ENCODE measurements at regions not wholly inside any gene's neighbourhood (a gene's known extent, or its start where the extent isn't known, plus 50 kb on each side); places are given as distances from the start of the nearest gene placed in this dataset.

- TF ChIP-seq ZNF280D (CRISPR knock-in tag; IDR thresholded peaks at IDR 0.05) (no peak), ZBTB7B (CRISPR knock-in tag; IDR thresholded peaks at IDR 0.05) (no peak), BRF2 (CRISPR knock-in tag; IDR thresholded peaks at IDR 0.05) (no peak), STAT5B (CRISPR knock-in tag; IDR thresholded peaks at IDR 0.05) (no peak), RFX1 (IDR thresholded peaks at IDR 0.05) (no peak)
Observed at GRCh38 chr20:11436113-11436905, 481.4 kb upstream of the BTBD3 start (continued).

- peaks cover 55% of the 10 kb centered on the region for H3K9me3 ChIP-seq (ENCODE audit: low read length)
- no peak overlapping the region for H2AFZ ChIP-seq (ENCODE audit: low read length)
- TF ChIP-seq NFIB (CRISPR knock-in tag; IDR thresholded peaks at IDR 0.05; ENCODE audit: borderline replicate concordance) (no peak), ZNF3 (CRISPR knock-in tag; IDR thresholded peaks at IDR 0.05) (no peak), CC2D1A (CRISPR knock-in tag; IDR thresholded peaks at IDR 0.05) (no peak), SNAPC4 (CRISPR knock-in tag; IDR thresholded peaks at IDR 0.05) (no peak), HNF4A (CRISPR knock-in tag; IDR thresholded peaks at IDR 0.05) (no peak)
- H4K20me1 ChIP-seq (ENCODE audit: insufficient read depth, low read length) = no peaks in the 10 kb centered on the region
- no TSS peak for BruUV-seq (replicated peaks)
- no peak overlapping the region for H3K4me2 ChIP-seq (ENCODE audit: low read depth, low read length)
- in situ Hi-C loops (cut with HindIII; ENCODE audit: extremely low pct_ligation_motif_present, low pct_unique_long_range_greater_than_20kb) = no loop called here
- FAIRE-seq (no peak), DNase-seq (ENCODE audit: low spot score) (no peak), ATAC-seq (no peak)
- H3K27ac ChIP-seq (ENCODE audit: extremely low read length, insufficient read depth, low read length) = no peak overlapping the region
- POLR2A ChIA-PET = no interaction called here
- 3% methylated on average over 3 of the region's 3 CpGs for WGBS (ENCODE audit: low lambda C conversion rate)
- H3K79me2 ChIP-seq (ENCODE audit: insufficient read depth, low read length) = no peaks in the 10 kb centered on the region
- H3K9ac ChIP-seq (ENCODE audit: insufficient read depth, low read depth, low read length) = no peak overlapping the region
- CTCF ChIA-PET (ENCODE audit: low intra/inter-chr PET ratio, low total read pairs) = no interaction called here
- no peaks in the 10 kb centered on the region for H3K27me3 ChIP-seq (ENCODE audit: control insufficient read depth in 1 of 2, insufficient read depth in 2 of 2, low read length in 2 of 2)
- intact Hi-C loops (cut with micrococcal nuclease; ENCODE audit: unreplicated experiment) = no loop called here
- H3K4me1 ChIP-seq (ENCODE audit: insufficient read depth, low read length) = no peaks in the 10 kb centered on the region
- no peak overlapping the region for H3K4me3 ChIP-seq (replicated peaks in 1 of 3; ENCODE audit: insufficient read depth in 1 of 3, low read depth in 2 of 3, low read length in 3 of 3)
- H3K36me3 ChIP-seq (replicated peaks in 1 of 2; ENCODE audit: control insufficient read depth in 1 of 2, insufficient read depth in 2 of 2, low read length in 2 of 2) = no peaks in the 10 kb centered on the region
Observed at GRCh38 chr20:11437090-11437489, 480.6 kb upstream of the BTBD3 start.
